ENCODE measurements at regions not wholly inside any gene's neighbourhood (a gene's known extent, or its start where the extent isn't known, plus 50 kb on each side); places are given as distances from the start of the nearest gene placed in this dataset.

DNA sequence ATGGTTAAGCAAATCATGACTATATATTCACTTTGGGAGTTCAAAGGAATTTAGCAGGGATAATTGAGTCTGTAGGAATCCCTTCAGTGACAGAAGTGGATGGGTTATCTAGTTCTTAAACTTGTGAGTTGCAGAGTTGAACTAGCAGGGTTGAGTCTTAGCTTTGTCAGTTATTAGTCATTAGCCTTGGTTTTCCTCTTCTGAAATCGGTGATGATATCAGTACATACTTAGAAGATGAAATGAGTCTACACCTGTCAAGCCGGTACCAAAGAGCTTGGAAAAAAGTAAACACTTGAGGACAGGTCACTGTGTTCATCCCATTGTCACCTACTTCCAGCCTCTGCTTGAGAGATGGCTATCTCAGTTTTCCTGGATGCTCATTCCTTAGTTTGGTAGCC, 73.5 kb downstream of the BUB3 start:
- Histone ChIP-seq H4K91ac (ENCODE audit: insufficient read length, low read depth, low read length) (no peak overlapping the region), H3K4me2 (ENCODE audit: insufficient read depth, insufficient read length, low read length) (no peak overlapping the region), H3K27ac (ENCODE audit: insufficient read length, low read depth, low read length) (no peak overlapping the region), H3K56ac (ENCODE audit: insufficient read length, low read depth, low read length) (no peak overlapping the region), H4K5ac (ENCODE audit: insufficient read length, low read depth, low read length) (no peak overlapping the region), H3K4me1 (ENCODE audit: insufficient read depth, low read length) (no peaks in the 10 kb centered on the region; the same call in 1 of the 2 replicates), H4K20me1 (ENCODE audit: control insufficient read depth, insufficient read depth, insufficient read length) (peaks cover 2% of the 10 kb centered on the region), H3K79me1 (ENCODE audit: insufficient read depth, low read depth, low read length, poor library complexity, severe bottlenecking) (no peaks in the 10 kb centered on the region), H3K23me2 (ENCODE audit: insufficient read length, low read depth, low read length, poor library complexity, severe bottlenecking) (no peaks in the 10 kb centered on the region), H2BK5ac (ENCODE audit: insufficient read length, low read length) (no peak overlapping the region), H3K79me2 (ENCODE audit: insufficient read depth, low read length) (no peaks in the 10 kb centered on the region), H2AFZ (ENCODE audit: low read length) (no peak overlapping the region), H3K9ac (ENCODE audit: extremely low read depth, insufficient read length, low read length) (no peak overlapping the region), H3K27me3 (ENCODE audit: insufficient read depth, low read length) (no peaks in the 10 kb centered on the region), H3K4ac (ENCODE audit: low read depth, low read length) (no peak overlapping the region), H2AK5ac (ENCODE audit: insufficient read length, low read length) (no peak overlapping the region), H3K9me3 (ENCODE audit: control insufficient read depth, low read depth, low read length) (no peaks in the 10 kb centered on the region), H2BK120ac (ENCODE audit: low read depth, low read length, poor library complexity, severe bottlenecking) (no peak overlapping the region), H4K8ac (replicated peaks; ENCODE audit: insufficient read length, low read depth, low read length) (no peak overlapping the region), H2BK20ac (ENCODE audit: low read depth, low read length, poor library complexity, severe bottlenecking) (no peak overlapping the region), H3K14ac (ENCODE audit: insufficient read depth, low read length) (no peak overlapping the region), H3K23ac (ENCODE audit: insufficient read length, low read depth, low read length) (no peak overlapping the region), H2BK12ac (ENCODE audit: insufficient read length, low read depth, low read length) (no peak overlapping the region), H3K18ac (ENCODE audit: insufficient read length, low read depth, low read length) (no peak overlapping the region), H2BK15ac (ENCODE audit: low read depth, low read length) (no peak overlapping the region), H3T11ph (ENCODE audit: low read length) (no peak overlapping the region)
- no CpG with 5 or more reads among the region's 2 CpGs for whole genome bisulfite sequencing (ENCODE audit: extremely low coverage, insufficient read length, low lambda C conversion rate)
- TF ChIP-seq, protein P1, sequence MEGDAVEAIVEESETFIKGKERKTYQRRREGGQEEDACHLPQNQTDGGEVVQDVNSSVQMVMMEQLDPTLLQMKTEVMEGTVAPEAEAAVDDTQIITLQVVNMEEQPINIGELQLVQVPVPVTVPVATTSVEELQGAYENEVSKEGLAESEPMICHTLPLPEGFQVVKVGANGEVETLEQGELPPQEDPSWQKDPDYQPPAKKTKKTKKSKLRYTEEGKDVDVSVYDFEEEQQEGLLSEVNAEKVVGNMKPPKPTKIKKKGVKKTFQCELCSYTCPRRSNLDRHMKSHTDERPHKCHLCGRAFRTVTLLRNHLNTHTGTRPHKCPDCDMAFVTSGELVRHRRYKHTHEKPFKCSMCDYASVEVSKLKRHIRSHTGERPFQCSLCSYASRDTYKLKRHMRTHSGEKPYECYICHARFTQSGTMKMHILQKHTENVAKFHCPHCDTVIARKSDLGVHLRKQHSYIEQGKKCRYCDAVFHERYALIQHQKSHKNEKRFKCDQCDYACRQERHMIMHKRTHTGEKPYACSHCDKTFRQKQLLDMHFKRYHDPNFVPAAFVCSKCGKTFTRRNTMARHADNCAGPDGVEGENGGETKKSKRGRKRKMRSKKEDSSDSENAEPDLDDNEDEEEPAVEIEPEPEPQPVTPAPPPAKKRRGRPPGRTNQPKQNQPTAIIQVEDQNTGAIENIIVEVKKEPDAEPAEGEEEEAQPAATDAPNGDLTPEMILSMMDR (conservative IDR thresholded peaks at IDR 0.05): no peak
- peaks cover 8 to 14% (median 10%) of the 10 kb centered on the region in 3 experiments; a peak in 6 of 7 replicates for H3K36me3 Mint-ChIP-seq (ENCODE audit: insufficient read depth in 1 of 3, low read depth in 3 of 3)
- no peak overlapping the region for H3K27ac Mint-ChIP-seq
- no peaks in the 10 kb centered on the region for H3K27me3 Mint-ChIP-seq (ENCODE audit: low read depth)
- H3K4me3 Mint-ChIP-seq: no peak overlapping the region
- H3K9me3 Mint-ChIP-seq: no peaks in the 10 kb centered on the region
- no peak for DNase-seq
- no peaks in the 10 kb centered on the region for H3K4me1 Mint-ChIP-seq

Data from H9 (cell line).